ENCODE measurements at regions not wholly inside any gene's neighbourhood (a gene's known extent, or its start where the extent isn't known, plus 50 kb on each side); places are given as distances from the start of the nearest gene placed in this dataset.

DNA sequence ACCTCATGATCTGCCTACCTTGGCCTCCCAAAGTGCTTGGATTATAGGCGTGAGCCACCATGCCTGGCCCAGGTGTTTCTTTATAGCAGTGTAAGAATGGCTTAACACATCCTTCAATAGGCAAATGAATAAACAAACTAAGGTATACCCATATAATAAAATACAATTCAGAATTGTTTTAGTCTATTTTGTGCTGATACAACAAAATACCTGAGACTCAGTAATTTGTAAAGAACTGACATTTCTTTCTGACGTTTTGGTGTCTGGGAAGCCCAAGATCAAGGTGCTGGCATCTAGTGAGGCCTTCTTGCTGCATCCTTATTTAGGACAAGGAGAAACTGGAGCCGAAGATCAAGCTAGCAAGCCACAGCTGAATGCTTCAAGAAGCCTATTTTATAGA, 1372.1 kb upstream of the DDX18 start:
- no peaks in the 10 kb centered on the region for H3K27me3 ChIP-seq (ENCODE audit: control insufficient read depth, low read length)
- no peaks in the 10 kb centered on the region for H3K79me2 ChIP-seq (ENCODE audit: control insufficient read depth, low read length)
- no peaks in the 10 kb centered on the region for H3K36me3 ChIP-seq (ENCODE audit: control insufficient read depth, low read length)
- no peaks in the 10 kb centered on the region for H4K20me1 ChIP-seq (ENCODE audit: control insufficient read depth, insufficient read depth, low read depth, low read length)
- H3K9me2 ChIP-seq (replicated peaks; ENCODE audit: control insufficient read depth, low read length) = no peaks in the 10 kb centered on the region
- H3K4me1 ChIP-seq (ENCODE audit: control insufficient read depth, low read length) = no peaks in the 10 kb centered on the region
- H3K4me2 ChIP-seq (ENCODE audit: low read length) = no peak overlapping the region
- no peak overlapping the region for H3K4me3 ChIP-seq (ENCODE audit: low read length)
- H3K9me3 ChIP-seq (ENCODE audit: control insufficient read depth, insufficient read depth, low read length) = no peaks in the 10 kb centered on the region
- no peaks in the 10 kb centered on the region for H3F3A ChIP-seq (ENCODE audit: control insufficient read depth, insufficient read depth)
- TF ChIP-seq EZH2phosphoT487 (IDR thresholded peaks at IDR 0.05; ENCODE audit: borderline replicate concordance, low read length) = no peak
- TF ChIP-seq, protein P1, sequence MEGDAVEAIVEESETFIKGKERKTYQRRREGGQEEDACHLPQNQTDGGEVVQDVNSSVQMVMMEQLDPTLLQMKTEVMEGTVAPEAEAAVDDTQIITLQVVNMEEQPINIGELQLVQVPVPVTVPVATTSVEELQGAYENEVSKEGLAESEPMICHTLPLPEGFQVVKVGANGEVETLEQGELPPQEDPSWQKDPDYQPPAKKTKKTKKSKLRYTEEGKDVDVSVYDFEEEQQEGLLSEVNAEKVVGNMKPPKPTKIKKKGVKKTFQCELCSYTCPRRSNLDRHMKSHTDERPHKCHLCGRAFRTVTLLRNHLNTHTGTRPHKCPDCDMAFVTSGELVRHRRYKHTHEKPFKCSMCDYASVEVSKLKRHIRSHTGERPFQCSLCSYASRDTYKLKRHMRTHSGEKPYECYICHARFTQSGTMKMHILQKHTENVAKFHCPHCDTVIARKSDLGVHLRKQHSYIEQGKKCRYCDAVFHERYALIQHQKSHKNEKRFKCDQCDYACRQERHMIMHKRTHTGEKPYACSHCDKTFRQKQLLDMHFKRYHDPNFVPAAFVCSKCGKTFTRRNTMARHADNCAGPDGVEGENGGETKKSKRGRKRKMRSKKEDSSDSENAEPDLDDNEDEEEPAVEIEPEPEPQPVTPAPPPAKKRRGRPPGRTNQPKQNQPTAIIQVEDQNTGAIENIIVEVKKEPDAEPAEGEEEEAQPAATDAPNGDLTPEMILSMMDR (IDR thresholded peaks at IDR 0.05; ENCODE audit: low read depth, low read length, poor library complexity, severe bottlenecking) = no peak
- H3K27ac ChIP-seq (ENCODE audit: low read depth, low read length) = no peak overlapping the region

DNA sequence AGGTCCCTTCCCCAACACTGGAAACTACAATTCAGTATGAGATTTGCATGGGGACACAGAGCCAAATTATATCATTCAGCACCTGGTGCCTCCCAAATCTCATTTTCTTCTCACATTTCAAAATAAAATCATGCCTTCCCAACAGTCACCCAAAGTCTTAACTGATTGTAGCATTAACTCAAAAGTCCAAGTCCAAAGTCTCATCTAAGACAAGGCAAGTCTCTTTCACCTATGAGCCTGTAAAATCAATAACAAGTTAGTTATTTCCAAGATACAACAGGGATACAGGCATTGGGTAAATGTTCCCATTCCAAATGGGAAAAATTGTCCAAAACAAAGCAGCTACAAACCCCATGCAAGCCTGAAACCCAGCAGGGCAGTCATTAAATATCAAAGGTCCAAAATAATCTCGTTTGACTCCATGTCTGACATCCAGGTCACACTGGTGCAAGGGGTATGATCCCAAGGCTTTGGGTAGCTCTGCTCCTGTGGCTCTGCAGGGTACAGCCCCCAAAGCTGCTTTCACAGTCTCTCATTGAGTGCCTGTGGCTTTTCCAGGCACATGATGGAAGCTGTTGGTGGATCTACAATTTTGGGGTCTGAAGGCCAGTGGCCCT, 1370.1 kb upstream of the DDX18 start:
- Histone ChIP-seq H3K27ac (ENCODE audit: low read depth, low read length) (no peak overlapping the region), H4K20me1 (ENCODE audit: control insufficient read depth, insufficient read depth, low read depth, low read length) (no peaks in the 10 kb centered on the region), H3K4me1 (ENCODE audit: control insufficient read depth, low read length) (no peaks in the 10 kb centered on the region), H3K9me2 (replicated peaks; ENCODE audit: control insufficient read depth, low read length) (no peaks in the 10 kb centered on the region), H3F3A (ENCODE audit: control insufficient read depth, insufficient read depth) (no peaks in the 10 kb centered on the region), H3K4me3 (ENCODE audit: low read length) (no peak overlapping the region), H3K27me3 (ENCODE audit: control insufficient read depth, low read length) (no peaks in the 10 kb centered on the region), H3K4me2 (ENCODE audit: low read length) (no peak overlapping the region), H3K9me3 (ENCODE audit: control insufficient read depth, insufficient read depth, low read length) (no peaks in the 10 kb centered on the region), H3K79me2 (ENCODE audit: control insufficient read depth, low read length) (no peaks in the 10 kb centered on the region), H3K36me3 (ENCODE audit: control insufficient read depth, low read length) (no peaks in the 10 kb centered on the region)
- TF ChIP-seq, protein P1 (IDR thresholded peaks at IDR 0.05; ENCODE audit: low read depth, low read length, poor library complexity, severe bottlenecking) = no peak
- TF ChIP-seq EZH2phosphoT487 (IDR thresholded peaks at IDR 0.05; ENCODE audit: borderline replicate concordance, low read length) = no peak

DNA sequence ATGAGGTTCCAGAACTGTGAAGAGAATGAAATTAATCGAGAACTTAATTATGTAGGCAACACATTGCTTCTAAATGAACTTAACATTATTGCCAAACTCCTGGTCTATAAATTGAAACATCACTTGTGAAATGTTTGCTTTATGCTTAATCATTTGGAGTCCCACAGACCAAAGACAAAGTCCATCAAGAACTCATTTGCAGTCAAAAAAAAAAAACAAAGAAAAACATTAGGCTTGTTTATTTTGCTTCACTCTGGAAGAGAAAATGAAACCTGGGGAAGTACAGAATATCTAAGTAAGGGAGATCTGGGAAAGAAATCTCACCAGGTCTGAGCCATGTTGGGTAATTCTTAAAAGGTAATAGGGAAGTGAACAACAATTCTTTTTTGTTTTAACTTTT, 1363.5 kb upstream of the DDX18 start:
- Histone ChIP-seq H3K79me2 (ENCODE audit: control insufficient read depth, low read length) (no peaks in the 10 kb centered on the region), H3K9me3 (ENCODE audit: control insufficient read depth, insufficient read depth, low read length) (no peaks in the 10 kb centered on the region), H3K4me1 (ENCODE audit: control insufficient read depth, low read length) (no peaks in the 10 kb centered on the region), H4K20me1 (ENCODE audit: control insufficient read depth, insufficient read depth, low read depth, low read length) (no peaks in the 10 kb centered on the region), H3K4me2 (ENCODE audit: low read length) (no peak overlapping the region), H3K36me3 (ENCODE audit: control insufficient read depth, low read length) (no peaks in the 10 kb centered on the region), H3K4me3 (ENCODE audit: low read length) (no peak overlapping the region), H3K27ac (ENCODE audit: low read depth, low read length) (no peak overlapping the region), H3K27me3 (ENCODE audit: control insufficient read depth, low read length) (no peaks in the 10 kb centered on the region), H3F3A (ENCODE audit: control insufficient read depth, insufficient read depth) (no peaks in the 10 kb centered on the region), H3K9me2 (replicated peaks; ENCODE audit: control insufficient read depth, low read length) (no peaks in the 10 kb centered on the region)
- TF ChIP-seq, protein P1 (IDR thresholded peaks at IDR 0.05; ENCODE audit: low read depth, low read length, poor library complexity, severe bottlenecking) = no peak
- no peak for TF ChIP-seq EZH2phosphoT487 (IDR thresholded peaks at IDR 0.05; ENCODE audit: borderline replicate concordance, low read length)
